GM18858 (cell line): ENCODE measurements at regions not wholly inside any gene's neighbourhood (a gene's known extent, or its start where the extent isn't known, plus 50 kb on each side); places are given as distances from the start of the nearest gene placed in this dataset.
A peak's percentile ranks its signal among the peaks of the same experiment; 100 is the strongest.

Experiments
- ATAC-seq: cut with Tn5 transposase; IDR thresholded peaks from one replicate; pipeline ENCODE4 v1.9.1; 2021; ENCODE audit not compliant: unreplicated experiment

- no peak for ATAC-seq
These were observed 671.2 kb downstream of the PCDH18 start for GRCh38 chr4:136861091-136861490.

GRCh38 chr4:136858903-136859302, 673.4 kb downstream of the PCDH18 start:
- ATAC-seq: no peak

- ATAC-seq: no peak
These were observed 676.4 kb downstream of the PCDH18 start for GRCh38 chr4:136855886-136856285.

GRCh38 chr4:136850446-136850845, 681.8 kb downstream of the PCDH18 start:
- ATAC-seq: no peak

- ATAC-seq: no peak
These were observed 684.2 kb downstream of the PCDH18 start for GRCh38 chr4:136847881-136848621.

GRCh38 chr4:136841526-136841925, 690.8 kb downstream of the PCDH18 start:
- peak; percentile 90 for ATAC-seq

GRCh38 chr4:136838607-136839006, 693.7 kb downstream of the PCDH18 start:
- no peak for ATAC-seq

GRCh38 chr4:136831553-136831952, 700.7 kb downstream of the PCDH18 start:
- no peak for ATAC-seq

GRCh38 chr4:136829280-136829679, 703.0 kb downstream of the PCDH18 start:
- ATAC-seq: no peak

- ATAC-seq: no peak
These were observed 709.3 kb downstream of the PCDH18 start for GRCh38 chr4:136823020-136823419.

GRCh38 chr4:136818811-136819330, 713.4 kb downstream of the PCDH18 start:
- ATAC-seq: no peak

- no peak for ATAC-seq
These were observed 720.0 kb downstream of the PCDH18 start for GRCh38 chr4:136812100-136812880.

GRCh38 chr4:136811496-136812077, 720.7 kb downstream of the PCDH18 start:
- no peak for ATAC-seq

- ATAC-seq: no peak
These were observed 721.7 kb downstream of the PCDH18 start for GRCh38 chr4:136810626-136811025.

- ATAC-seq: no peak
These were observed 725.5 kb downstream of the PCDH18 start for GRCh38 chr4:136806844-136807243.

GRCh38 chr4:136805617-136806016, 726.7 kb downstream of the PCDH18 start:
- no peak for ATAC-seq

- no peak for ATAC-seq
These were observed 728.9 kb downstream of the PCDH18 start for GRCh38 chr4:136803433-136803832.

GRCh38 chr4:136800248-136800647, 732.0 kb downstream of the PCDH18 start:
- no peak for ATAC-seq

- ATAC-seq: no peak
These were observed 735.3 kb downstream of the PCDH18 start for GRCh38 chr4:136796953-136797352.

- ATAC-seq: no peak
These were observed 738.4 kb downstream of the PCDH18 start for GRCh38 chr4:136793848-136794247.

- ATAC-seq: no peak
These were observed 748.0 kb downstream of the PCDH18 start for GRCh38 chr4:136784326-136784725.

GRCh38 chr4:136769717-136770116, 762.6 kb downstream of the PCDH18 start:
- no peak for ATAC-seq
